H1 (cell line): ENCODE measurements at regions not wholly inside any gene's neighbourhood (a gene's known extent, or its start where the extent isn't known, plus 50 kb on each side); places are given as distances from the start of the nearest gene placed in this dataset.

Experiments
- CBX8 ChIP-seq: fragments of 300-800, 300-1000 bp; sonication (generic); IDR thresholded peaks from 2 replicates; pipeline ENCODE4 v1.7.1; 2016; ENCODE audit warnings: low read depth, low read length, borderline replicate concordance
- CEBPB ChIP-seq: IDR thresholded peaks from 2 replicates; pipeline ENCODE4 v1.6.1; 2012; ENCODE audit warnings: low read depth, low read length
- EZH2 ChIP-seq: fragments of 200-600 bp; sonication (generic); IDR thresholded peaks from 2 replicates; pipeline ENCODE4 v1.7.1; 2012; ENCODE audit warnings: low read depth, mild to moderate bottlenecking, moderate library complexity, low read length, inconsistent platforms; ENCODE audit not compliant: severe bottlenecking
- SP4 ChIP-seq: IDR thresholded peaks from 2 replicates; pipeline ENCODE4 v1.6.1; 2012; ENCODE audit warnings: low read length, inconsistent platforms

DNA sequence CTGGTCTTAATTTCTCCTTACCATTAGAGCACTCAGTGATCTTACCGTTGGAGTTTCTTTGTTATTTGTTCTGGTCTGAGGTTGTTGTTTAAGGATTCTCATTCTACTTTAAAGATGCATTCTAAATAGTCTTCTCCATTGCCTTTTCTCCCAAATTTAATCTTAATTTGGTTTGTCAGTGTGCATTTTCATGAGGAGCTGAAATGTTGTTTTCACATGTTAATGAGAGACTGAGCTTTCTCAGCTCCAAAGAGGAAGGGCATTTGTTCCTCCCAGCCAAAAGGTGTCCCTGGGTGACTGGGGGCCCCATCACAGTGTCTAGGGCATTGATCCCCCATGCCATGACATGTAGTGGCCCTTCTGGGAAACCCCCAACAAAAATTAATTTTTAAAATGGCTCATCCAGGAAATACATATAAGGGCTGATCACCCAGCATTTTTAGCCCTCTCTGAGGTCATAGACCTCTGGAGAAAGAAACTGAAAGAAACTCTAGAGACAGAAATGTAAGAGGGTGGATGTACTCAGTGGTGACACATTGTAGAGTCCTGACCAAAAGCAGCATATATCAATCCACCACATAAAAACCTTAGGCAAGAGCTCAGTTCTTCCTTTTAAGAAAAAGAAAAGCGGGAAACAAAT, 240.4 kb upstream of the RAI14 start (continued):
- TF ChIP-seq SP4 (no peak), CBX8 (no peak), CEBPB (no peak), EZH2 (no peak)
